ENCODE measurements at regions not wholly inside any gene's neighbourhood (a gene's known extent, or its start where the extent isn't known, plus 50 kb on each side); places are given as distances from the start of the nearest gene placed in this dataset.

GRCh38 chr7:84941936-84942335 is 244.9 kb downstream of the SEMA3D start:
- no peak for TF ChIP-seq CTCF (IDR thresholded peaks at IDR 0.05; ENCODE audit: low read depth, low read length)
- no peak for TF ChIP-seq EZH2phosphoT487 (IDR thresholded peaks at IDR 0.05; ENCODE audit: low read depth)

Measured in OCI-LY3 (cell line).